Right lobe of liver (tissue), 6 donors: ENCODE measurements at regions not wholly inside any gene's neighbourhood (a gene's known extent, or its start where the extent isn't known, plus 50 kb on each side); places are given as distances from the start of the nearest gene placed in this dataset.

Experiments
- ATAC-seq, 4 donors: fragments of 200-7000 bp; cut with Tn5 transposase; one replicate each; pipeline ENCODE4 v1.9.1; 2020; ENCODE audit warnings: mild to moderate bottlenecking in 4 of 4, moderate library complexity in 4 of 4
- DNase-seq, 3 donors: peaks; one replicate each; pipeline ENCODE4 v3.0.0-alpha.2; 2020
- H3K27ac ChIP-seq, 3 donors: fragments of 200-600 bp; one replicate each; pipeline ENCODE4 v1.8.0; 2022
- H3K27me3 ChIP-seq, 2 donors: fragments of 200-600 bp; one replicate each; pipeline ENCODE4 v1.8.0; 2022
- H3K36me3 ChIP-seq, 4 donors: fragments of 200-600 bp; sonication (generic) in 1 of 4; one replicate each; pipeline versions ENCODE4 v1.5.1 to v1.8.0; 2017 to 2022; ENCODE audit warnings: control low read depth in 1 of 4
- H3K4me1 ChIP-seq, 4 donors: fragments of 200-600 bp; sonication (generic) in 1 of 4; one replicate each; pipeline versions ENCODE4 v1.5.1 to v1.8.0; 2017 to 2022; ENCODE audit warnings: control low read depth in 1 of 4
- H3K4me3 ChIP-seq, 3 donors: fragments of 200-600 bp; one replicate each; pipeline ENCODE4 v1.8.0; 2022
- H3K9me3 ChIP-seq, 4 donors: fragments of 200-600 bp; sonication (generic) in 1 of 4; one replicate each; pipeline versions ENCODE4 v1.5.1 to v1.8.0; 2017 to 2022; ENCODE audit warnings: control low read depth in 1 of 4
- CTCF ChIP-seq, 4 donors: fragments of 200-600 bp in 3 of 4; fragments of 450-650 bp in 1 of 4; IDR thresholded peaks; one replicate each; pipeline versions ENCODE4 v1.5.1 to v1.8.0; 2016 to 2022; ENCODE audit warnings: antibody characterized with exemption in 4 of 4, mild to moderate bottlenecking in 2 of 4
- POLR2A ChIP-seq: fragments of 450-650 bp; IDR thresholded peaks from one replicate; pipeline ENCODE4 v1.6.1; 2017; ENCODE audit warnings: antibody characterized with exemption, mild to moderate bottlenecking
- WGBS: methylation state at CpG from one replicate; pipeline ENCODE4 v1.1.6; 2018; ENCODE audit warnings: low coverage, low lambda C conversion rate; ENCODE audit not compliant: insufficient coverage; ENCODE audit errors: missing lambda C conversion rate; 5-methylcytosine and 5-hydroxymethylcytosine counted together
- intact Hi-C, 2 donors: fragments of 100-400 bp; cut with DNase I; formaldehyde crosslinking; loops; one replicate each; pipeline versions ENCODE4 v1.11.2 to v1.14.1; 2022
- donor health status: DM: no; HTN: yes; CAD: no.
- donor health status: DM: no; HTN: no; CAD: no.
- donor health status: DM: no; HTN: no; CAD: no.
- donor health status: DM: no; HTN: yes; CAD: no.
- donor health status: DM: no; HTN: yes; CAD: no.

GRCh38 chrX:6440648-6441047 lies 94.3 kb downstream of the VCX3A start:
- no peaks in the 10 kb centered on the region for H3K27me3 ChIP-seq
- ATAC-seq, result peak; percentile 80 to 94 (median 87)
- no peak for DNase-seq
- no peaks in the 10 kb centered on the region for H3K9me3 ChIP-seq
- WGBS, result 22% methylated on average over 3 of the region's 3 CpGs
- intact Hi-C loops, result no loop called here
- no peaks in the 10 kb centered on the region for H3K36me3 ChIP-seq
- TF ChIP-seq CTCF (IDR thresholded peaks at IDR 0.05) (no peak), POLR2A (no peak)
- no peaks in the 10 kb centered on the region for H3K4me1 ChIP-seq
- H3K27ac ChIP-seq, result no peak overlapping the region
- H3K4me3 ChIP-seq, result no peak overlapping the region

GRCh38 chrX:6432226-6432625 lies 102.7 kb downstream of the VCX3A start:
- Histone ChIP-seq H3K27me3 (no peaks in the 10 kb centered on the region), H3K4me3 (no peak overlapping the region), H3K9me3 (no peaks in the 10 kb centered on the region), H3K36me3 (no peaks in the 10 kb centered on the region), H3K4me1 (no peaks in the 10 kb centered on the region), H3K27ac (no peak overlapping the region)
- DNase-seq, result no peak
- intact Hi-C loops, result no loop called here
- WGBS, result 55% methylated on average over 5 of the region's 5 CpGs
- no peak for ATAC-seq
- TF ChIP-seq POLR2A (no peak), CTCF (IDR thresholded peaks at IDR 0.05) (no peak)

DNA sequence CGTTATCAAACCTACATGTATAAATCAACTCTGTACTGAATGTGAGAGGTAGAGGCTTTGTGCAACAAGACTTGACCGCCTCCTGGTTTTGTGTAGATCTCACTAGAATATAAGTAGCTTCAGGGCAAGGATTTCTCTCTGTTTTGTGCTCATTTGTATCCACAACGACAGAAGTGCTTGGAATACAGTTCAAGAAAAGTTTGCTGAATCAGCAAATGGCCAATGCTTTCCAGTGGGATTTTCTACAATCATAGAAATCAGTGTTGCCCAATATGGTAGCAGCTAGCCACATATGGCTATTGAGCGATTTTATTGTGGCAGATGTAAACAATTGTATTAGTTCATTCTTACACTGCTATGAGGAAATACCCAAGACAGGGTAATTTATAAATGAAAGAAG lies 127.4 kb downstream of the VCX3A start:
- Histone ChIP-seq H3K36me3 (no peaks in the 10 kb centered on the region), H3K27ac (no peak overlapping the region), H3K4me1 (no peaks in the 10 kb centered on the region), H3K4me3 (no peak overlapping the region), H3K27me3 (no peaks in the 10 kb centered on the region), H3K9me3 (no peaks in the 10 kb centered on the region)
- TF ChIP-seq POLR2A, result no peak
- TF ChIP-seq CTCF (IDR thresholded peaks at IDR 0.05), result no peak
- DNase-seq (no peak), ATAC-seq (no peak)
- intact Hi-C loops, result no loop called here
- WGBS, result 59% methylated on average over 4 of the region's 4 CpGs

GRCh38 chrX:6386837-6387236 lies 148.1 kb downstream of the VCX3A start:
- Histone ChIP-seq H3K27ac (no peak overlapping the region), H3K9me3 (no peaks in the 10 kb centered on the region), H3K4me1 (peaks cover 0 to 7% (median 0%) of the 10 kb centered on the region in 4 donors), H3K36me3 (no peaks in the 10 kb centered on the region), H3K4me3 (no peak overlapping the region), H3K27me3 (no peaks in the 10 kb centered on the region)
- DNase-seq, result no peak
- WGBS, result 47% methylated on average over 2 of the region's 2 CpGs
- ATAC-seq, result no peak
- TF ChIP-seq CTCF (IDR thresholded peaks at IDR 0.05) (no peak), POLR2A (no peak)
- intact Hi-C loops, result no loop called here

DNA sequence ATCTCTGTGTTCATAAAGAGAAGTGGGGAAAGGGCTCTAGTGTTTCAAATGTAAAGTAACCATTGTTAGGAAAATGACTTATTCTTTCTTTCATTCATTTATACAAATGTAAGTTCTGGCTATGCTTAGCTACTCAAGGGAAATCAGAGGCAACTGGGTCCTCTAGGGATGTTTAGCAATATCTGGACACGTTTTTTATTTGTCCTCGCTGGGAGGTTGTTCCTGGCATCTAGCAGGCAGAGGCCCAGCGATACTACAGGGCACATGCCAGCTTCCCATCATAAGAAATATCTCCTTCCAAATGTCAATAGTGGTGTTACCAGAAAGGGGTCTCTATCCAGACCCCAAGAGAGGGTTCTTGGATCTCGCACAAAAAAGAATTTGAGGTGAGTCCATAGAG lies 150.0 kb downstream of the VCX3A start:
- 25% methylated on average over 4 of the region's 4 CpGs for WGBS
- H3K36me3 ChIP-seq, result no peaks in the 10 kb centered on the region
- no peak overlapping the region for H3K4me3 ChIP-seq
- H3K9me3 ChIP-seq, result no peaks in the 10 kb centered on the region
- no peaks in the 10 kb centered on the region for H3K27me3 ChIP-seq
- intact Hi-C loops, result no loop called here
- TF ChIP-seq CTCF (IDR thresholded peaks at IDR 0.05), result no peak
- no peak for TF ChIP-seq POLR2A
- H3K4me1 ChIP-seq, result peaks cover 0 to 9% (median 0%) of the 10 kb centered on the region in 4 donors
- H3K27ac ChIP-seq, result no peak overlapping the region
- ATAC-seq (peak; percentile 44 to 80 (median 51)), DNase-seq (no peak)
